CD4-positive, alpha-beta T cell treated with Interleukin-15 for 1 hour (primary cell): ENCODE measurements at regions not wholly inside any gene's neighbourhood (a gene's known extent, or its start where the extent isn't known, plus 50 kb on each side); places are given as distances from the start of the nearest gene placed in this dataset.

ENCODE experiments used
- DNase-seq: peaks from one replicate; pipeline ENCODE4 v3.0.0-alpha.2; 2020

DNA sequence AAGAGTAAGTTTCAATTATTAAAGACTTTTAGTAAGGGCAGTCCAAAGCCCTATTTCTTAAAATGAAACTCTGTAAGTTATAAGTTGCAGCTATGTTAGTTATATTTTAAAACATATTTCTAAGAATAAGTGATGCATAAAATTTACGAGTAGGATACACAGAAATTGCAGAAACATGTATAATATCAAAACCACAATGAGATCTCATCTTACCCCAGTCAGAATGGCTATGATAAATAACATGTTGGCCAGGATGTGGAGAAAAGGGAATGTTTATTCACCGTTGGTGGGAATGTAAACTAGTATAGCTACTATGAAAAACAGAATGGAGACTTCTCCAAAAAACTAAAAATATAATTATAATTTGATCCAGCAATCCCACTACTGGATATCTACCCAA lies 201.2 kb downstream of the CBLN2 start:
- DNase-seq: no peak

DNA sequence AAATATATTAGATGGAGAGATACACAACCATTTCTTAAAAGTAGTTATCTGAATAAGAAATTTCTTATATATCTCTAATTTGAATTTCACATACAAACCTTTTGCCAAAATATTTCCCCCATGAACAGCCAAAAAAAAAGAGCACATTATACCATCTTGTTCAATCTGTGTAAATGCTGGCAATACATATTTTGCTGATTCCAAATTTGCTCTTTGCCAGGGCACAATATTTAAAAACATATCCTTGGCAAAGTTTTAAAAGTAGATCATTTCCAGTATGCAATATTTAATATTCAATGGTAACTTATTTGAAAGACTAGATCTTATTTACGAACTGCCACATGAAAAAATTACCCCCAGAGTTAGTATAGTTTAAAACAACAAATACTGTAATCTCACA lies 204.2 kb downstream of the CBLN2 start:
- no peak for DNase-seq

DNA sequence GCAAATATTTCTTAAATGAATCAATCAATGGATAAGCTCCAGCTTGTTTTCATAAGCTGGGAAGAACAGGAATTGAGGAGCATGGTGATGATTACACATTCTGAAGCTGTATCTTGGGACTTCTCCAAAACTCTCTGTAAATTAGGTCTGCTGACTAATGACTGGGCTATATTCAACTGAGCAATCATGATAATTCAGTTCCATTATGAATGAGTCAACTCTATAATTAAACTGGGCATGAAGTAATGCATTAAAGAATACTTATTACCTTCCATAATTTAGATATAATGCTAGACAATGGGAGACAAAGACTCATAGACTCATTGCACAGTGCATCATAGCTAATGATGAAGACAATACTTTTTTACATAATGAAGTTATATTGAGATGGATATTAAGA lies 207.4 kb downstream of the CBLN2 start:
- DNase-seq: no peak

DNA sequence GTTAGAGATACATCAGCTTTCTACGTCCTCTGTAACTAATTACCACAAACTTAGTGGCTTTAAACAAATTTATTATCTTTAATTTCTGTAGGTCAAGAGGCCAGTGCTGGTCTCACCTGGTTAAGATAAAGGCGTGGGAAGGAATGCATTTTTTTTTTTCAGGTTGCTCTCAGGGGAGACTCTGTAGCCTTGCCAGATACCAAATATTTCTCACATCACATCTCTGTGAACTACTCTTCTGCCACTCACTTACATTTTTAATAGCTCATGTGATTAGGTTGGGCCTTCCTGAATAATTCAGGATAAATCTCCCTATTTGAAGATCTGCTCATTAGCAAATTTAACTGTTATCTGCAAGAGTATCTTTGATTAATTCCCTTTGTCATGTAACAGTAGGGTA lies 214.6 kb downstream of the CBLN2 start:
- DNase-seq: no peak

DNA sequence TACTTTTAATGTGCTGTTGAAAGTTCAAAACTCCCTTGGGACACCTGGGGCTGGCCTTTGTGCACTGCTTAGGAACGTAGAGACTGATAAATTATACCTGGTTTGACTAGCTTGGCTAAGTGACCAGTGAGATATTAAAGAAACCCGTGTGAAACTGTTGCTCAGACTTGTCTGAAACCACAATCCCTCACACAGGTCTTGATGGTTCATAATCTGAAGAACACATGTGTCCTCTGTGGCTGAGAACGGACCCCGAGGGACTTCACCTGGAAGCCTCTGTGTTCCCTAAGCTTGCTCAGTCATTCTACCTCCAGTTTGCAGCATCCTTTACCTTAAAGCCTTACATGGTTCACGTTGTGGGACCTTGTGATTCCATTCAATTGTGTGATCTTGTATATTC lies 218.8 kb downstream of the CBLN2 start:
- DNase-seq: no peak

DNA sequence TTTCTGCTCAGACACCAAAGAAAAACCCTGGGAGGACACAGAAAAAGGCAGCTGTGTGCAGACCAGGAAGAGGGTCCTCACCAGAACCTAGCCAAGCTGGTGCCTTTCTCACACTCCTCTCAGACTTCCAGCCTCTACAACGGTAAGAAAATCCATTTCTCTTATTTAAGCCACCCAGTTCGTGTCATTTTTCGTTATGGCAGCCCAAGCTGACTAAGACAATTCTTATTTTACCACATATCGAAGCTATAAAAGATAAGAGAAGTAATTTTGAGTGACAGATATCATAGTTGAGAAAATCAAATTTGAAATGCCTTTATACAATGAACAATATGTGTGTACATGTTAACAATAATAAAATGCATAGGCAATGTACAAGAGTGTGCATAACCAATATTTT lies 219.5 kb downstream of the CBLN2 start:
- DNase-seq: no peak

DNA sequence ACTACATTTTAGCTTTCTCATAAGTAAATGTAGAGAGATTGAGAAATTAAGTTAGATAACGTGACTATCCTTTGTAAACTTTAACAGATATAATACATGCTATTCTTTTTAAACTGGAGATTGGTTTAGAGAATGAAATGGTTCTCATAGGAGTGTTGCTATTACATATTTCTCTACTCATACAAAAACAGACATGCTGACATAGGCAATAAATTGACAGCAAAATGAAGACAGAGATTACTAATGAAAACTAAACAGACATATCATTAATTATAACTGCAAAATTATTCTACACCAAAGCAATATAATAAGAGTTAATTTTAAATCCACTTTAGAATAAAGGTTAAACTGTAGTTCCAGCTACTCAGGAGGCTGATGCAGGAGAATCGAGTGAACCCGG lies 227.6 kb downstream of the CBLN2 start:
- no peak for DNase-seq

DNA sequence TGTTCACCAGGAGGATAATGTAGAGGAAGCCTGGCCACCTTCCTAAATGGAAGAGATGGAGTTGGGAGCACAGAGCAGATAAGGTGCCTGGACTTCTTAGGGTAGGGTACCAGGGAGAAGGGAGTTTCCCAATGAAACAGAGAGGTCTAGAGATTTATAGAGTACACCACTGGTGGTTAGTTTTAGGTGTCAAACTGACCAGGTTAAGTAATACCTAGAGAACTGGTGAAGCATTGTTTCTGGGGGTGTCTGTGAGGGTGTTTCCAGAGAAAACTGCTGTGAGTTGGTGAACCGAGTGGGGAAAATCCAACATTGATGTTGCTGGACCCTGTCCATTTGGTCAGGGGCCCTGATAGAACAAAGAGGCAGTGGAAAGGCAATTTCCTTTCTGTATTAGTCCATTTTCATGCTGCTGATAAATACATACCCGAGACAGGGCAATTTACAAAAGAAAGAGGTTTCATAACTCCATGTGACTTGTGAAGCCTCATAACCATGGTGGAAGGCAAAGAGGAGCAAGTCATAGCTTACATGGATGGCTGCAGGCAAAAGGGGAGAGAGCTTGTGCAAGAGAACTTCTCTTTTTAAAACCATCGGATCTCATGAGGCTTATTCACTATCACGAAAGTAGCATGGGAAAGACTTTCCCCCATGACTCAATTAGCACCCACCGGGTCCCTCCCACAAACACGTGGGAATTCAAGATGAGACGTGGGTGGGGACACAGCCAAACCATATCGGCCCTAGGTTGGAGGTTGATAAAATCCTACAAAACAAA lies 260.8 kb downstream of the CBLN2 start:
- no peak for DNase-seq

DNA sequence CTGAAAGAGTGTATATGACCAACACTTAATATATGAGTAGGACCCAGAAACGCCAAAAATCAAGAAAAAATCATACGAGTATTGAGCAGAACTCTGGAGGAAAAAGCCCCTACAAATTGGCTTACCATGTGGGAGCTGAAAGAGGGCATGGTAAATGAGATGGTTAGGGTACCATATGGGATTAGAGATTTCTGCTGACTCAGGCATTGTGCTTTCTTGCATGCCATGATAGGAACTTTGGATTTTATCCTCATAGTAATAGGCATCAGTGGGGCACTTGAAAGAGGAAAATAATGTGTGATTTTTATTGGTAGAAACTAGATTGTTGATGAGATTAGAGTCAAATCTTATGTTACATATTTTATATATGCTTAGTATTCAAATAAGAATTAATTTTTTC lies 271.1 kb downstream of the CBLN2 start:
- DNase-seq: no peak

DNA sequence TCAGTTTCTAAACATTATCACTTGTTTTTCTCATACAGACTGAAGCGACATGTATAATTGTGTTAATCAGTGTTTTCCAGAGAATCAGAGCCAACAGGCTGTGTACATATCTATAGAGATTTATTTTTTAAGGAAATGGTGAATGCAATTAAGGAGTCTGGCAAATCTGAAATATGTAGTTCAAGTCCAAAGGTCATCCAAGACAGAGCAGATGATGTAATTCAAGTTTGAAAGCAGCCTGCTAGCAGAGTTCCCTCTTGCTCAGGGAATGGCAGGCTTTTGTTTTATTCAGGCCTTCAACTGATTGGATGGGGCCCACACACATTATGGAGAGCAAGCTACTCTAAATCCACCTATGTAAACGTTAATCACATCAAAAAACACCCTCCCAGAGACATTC lies 282.6 kb downstream of the CBLN2 start:
- no peak for DNase-seq

DNA sequence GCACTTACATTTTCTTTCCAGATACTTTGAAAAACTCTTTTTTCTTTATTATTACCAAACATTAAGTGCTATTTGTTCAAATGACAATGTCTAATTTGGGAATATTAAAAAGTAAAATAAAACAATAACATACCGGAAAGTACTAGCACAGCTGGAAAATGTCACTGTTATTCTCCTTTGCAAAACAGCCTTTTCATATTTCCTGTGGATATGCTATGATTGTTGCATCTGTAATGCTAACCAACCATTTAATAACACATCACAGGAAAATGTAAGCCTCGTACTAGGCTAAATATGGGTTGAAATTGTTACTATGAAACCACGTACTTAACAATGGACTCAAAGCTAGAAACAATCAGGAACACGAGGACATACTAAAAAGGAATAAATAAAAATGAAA lies 298.1 kb downstream of the CBLN2 start:
- DNase-seq: no peak

DNA sequence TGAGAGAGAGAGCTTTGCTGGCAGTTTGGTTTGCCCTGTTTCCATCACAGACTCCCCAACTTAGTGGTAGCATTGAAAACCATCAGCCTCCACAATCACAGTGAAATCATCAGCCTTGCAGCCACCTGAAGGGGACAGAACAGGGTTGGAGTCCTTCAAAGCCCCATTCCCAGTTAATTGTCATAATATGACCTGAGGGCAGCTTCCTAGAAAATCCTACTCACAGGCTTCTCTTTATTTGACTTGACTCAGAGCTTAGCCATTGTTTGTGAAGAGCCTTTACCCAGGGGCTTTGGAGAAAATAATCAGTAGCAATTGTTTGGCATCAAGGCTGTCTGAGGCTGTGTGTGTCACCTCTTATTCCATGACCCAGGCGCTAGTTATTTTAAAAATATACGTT lies 308.7 kb downstream of the CBLN2 start:
- DNase-seq: no peak

DNA sequence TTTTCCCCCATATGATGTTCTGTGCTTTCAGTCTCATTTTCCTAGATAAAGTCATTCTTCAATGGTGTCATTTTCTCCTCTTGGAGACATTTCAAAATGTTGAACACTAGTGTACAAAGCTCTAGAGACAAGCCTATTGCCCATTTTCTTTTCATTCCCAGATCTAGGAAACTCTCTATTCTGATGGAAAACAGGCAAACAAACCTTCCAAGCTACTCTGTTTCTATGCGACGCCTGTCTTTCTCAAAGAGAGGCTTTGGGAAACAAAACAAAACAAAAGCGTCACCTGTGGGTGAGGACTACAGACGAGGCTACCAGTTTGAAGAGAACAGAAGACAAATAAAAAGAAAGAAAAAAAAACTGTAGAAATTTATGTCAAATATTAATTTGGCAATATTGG lies 311.0 kb downstream of the CBLN2 start:
- no peak for DNase-seq

DNA sequence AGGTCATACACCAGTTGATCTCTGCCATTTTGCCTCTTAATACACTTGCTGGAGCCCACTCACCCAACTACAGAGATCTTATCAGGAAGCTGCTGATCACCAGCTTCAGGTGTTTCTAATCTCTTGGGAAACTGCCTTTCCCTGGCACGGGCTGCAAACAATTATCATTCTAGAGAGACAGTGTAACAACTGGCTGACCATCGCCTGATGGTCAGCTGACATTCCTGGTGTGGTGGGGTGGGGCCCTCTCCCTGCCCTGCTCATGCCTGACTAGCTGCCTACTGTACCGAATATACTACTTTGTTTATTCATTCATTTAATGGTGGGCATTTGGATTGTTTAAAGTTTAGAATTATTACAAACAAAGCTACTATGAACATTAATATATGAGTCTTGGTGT lies 311.5 kb downstream of the CBLN2 start:
- no peak for DNase-seq

DNA sequence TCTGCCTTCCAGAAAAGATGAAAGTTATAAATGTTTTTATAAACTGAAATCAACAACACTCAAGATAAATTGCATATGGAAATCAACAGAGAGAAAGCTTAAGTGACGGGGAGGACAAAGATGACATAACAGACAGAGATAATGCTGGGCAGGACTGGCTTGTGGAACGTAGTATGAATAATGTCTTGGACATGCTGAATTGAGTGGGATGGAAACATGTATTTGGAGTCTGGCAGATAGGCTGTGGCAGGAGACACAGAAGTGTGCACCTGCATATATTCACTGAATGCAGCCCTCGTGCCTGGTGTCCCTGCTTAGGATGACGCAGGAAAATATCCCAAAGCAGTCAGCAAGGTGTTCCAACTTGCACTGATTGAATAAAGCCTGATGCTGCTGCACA lies 318.2 kb downstream of the CBLN2 start:
- no peak for DNase-seq

DNA sequence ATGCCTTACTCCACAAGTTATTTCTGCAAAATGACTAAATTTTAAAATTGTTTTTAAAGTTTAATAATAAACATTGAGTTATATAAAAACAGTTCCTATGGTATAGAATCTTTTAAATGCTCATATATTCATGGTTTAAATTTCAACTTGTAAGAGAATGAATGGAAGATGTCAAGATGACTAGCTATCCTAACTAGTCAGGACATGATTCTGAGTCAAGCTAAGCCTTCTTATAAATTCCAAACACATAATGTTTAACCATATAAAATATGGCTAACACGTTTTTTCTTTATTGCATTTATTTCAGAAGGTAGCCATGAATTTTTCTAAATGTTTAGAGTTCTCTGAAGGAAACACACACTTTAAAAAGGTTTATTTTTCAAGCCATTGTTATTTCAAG lies 320.4 kb downstream of the CBLN2 start:
- DNase-seq: no peak

DNA sequence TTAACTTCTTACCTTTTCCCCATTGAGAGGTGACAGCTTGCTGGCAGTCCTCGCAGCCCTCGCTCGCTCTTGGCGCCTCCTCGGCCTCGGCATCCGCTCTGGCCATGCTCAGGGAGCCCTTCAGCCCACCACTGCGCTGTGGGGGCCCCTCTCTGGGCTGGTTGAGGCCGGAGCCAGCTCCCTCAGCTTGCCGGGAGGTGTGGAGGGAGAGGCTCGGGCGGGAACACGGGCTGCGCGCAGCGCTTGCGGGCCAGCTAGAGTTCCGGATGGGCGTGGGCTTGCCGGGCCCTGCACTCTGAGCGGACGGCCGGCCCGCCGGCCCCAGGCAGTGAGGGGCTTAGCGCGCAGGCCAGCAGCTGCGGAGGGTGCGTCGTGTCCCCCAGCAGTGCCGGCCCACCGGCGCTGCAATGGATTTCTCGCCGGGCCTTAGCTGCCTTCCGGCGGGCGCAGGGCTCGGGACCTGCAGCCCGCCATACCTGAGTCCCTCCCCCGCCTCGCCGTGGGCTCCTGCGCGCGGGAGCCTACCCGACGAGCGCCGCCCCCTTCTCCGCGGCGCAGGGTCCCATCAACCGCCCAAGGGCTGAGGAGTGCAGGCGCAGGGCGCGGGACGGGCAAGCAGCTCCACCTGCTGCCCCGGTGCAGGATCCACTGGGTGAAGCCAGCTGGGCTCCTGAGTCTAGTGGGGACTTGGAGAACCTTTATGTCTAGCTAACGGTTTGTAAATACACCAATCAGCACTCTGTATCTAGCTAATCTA lies 335.0 kb downstream of the CBLN2 start:
- DNase-seq: no peak

DNA sequence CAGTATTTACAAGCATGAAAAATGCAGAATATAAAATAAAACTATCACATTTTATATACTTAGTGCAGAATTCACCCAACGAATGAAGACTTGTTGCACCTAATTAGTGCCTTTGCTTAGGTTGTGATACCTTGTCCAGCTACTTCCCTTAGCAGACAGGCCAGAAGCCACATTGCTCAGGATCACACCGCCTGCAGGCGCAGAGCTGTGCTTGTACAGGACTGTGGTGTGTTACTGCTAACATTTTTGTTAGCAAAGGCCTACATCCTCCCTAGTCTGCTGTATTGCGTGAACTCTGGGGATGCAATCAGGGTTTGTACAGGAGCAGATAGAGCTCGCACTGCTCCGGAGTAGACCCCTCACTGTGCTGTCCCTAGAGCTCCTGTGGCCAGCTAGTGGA lies 336.9 kb downstream of the CBLN2 start:
- DNase-seq: no peak

DNA sequence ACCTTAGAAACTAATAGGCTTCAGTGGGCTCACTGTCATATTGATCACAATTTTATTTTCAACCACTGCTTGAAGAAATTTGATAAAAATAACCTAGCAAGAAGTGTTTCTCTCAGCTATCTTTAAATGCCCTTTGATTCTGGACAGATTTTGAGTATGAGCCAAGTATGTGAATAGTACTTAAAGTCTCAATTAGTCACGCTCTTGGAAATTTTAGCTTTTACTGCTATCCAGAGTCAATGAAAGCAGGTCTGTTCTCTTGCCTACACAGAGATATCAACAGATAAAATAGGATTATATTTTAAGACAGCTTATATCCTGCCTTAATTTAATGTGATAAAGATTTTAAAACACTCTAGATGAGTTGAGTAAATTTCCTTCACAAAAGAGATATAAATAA lies 337.3 kb downstream of the CBLN2 start:
- no peak for DNase-seq

DNA sequence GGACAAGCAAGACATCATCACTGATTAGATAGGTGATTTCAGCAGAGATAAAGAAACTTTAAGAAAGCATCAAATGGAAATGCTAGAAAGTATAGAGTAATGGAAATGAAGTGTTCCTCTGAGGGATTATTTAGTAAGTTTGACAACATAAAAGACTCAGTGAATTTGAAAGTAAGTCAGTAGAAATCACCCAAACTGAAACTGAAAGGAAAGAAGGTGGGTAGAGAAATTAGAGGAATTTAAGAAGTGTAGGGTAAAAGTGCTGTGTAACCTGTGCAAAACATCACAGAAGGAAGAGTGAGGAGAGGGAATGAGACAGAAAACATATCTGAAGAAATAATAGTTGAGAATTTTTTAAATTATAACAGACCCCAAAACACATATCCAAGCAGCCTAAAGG lies 343.1 kb downstream of the CBLN2 start:
- no peak for DNase-seq

DNA sequence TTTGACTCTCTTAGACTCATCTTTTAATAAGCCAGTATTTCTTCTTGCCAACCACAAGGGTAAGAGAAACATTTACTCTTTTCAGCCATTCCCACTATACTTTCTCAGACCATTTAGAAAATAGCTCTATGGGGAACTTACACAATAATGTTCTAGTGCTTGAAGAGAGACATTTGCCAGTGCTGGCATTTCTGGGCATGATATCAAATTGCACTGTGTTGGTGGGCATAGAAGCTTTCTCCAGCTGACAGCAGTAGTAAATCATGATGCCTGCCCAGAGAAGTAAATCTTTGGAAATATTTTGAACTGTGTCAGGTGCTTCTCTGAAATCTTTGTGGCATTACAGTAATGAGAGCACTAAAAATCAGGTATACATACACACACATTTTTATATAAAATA lies 346.6 kb downstream of the CBLN2 start:
- DNase-seq: no peak

DNA sequence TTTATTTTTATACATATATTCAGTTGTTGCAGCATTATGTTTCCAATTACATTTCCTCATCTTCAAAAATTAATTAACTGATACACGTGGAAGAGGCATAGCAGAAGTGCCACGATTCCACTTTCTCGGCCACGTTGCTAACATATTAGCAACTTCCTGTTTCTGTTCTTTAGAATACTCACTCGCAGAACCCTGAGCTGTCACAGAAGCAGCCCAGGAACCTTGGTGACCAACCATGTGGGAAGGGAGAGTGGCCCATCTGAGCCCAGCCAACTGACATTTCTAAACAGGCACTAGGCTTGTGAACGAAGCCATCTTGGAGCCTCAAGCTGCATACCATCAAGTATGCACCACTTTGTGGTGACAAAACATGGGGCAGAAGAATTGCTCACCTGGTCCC lies 350.1 kb downstream of the CBLN2 start:
- DNase-seq: no peak

DNA sequence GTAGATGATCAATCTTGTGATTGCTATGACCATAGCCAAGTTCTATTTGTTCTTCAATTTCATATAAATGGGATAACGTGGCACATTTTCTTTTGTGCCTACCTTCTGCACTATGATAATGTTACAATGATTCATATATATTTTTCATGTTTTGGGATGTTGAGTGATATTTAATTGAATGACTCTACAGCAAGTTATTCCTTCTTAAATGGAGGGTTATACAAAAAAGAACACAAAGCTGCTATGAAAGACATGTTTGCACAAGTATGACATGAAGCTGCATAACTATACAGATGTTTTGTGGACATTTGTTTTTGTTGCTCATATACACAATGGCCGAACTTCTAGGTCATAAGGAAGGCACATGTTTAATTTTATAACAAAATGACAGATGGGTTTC lies 356.2 kb downstream of the CBLN2 start:
- DNase-seq: no peak

DNA sequence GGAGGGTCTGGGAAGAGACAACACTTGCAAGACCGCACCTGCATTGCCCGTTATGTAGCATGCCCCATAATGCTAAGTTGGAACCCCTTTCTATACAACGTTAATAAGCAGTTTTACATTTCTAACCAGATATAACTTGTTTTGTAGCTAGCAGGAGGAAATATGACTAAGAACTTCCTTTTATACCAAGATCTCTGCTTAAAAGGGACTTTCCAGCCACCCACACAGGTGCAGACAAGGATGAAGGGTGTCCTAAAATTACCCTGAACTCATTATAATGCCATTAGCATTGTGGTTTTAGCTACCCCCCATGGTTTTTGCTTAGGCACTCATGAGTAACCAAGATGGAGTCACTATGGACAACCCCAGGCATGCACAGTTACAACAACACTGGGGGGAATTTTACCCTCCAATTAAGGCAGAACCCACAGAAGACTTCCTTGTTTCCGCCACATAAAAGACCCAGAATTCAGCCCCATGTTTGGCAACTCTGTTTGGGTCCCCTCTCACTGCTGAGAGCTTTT lies 362.8 kb downstream of the CBLN2 start:
- no peak for DNase-seq

DNA sequence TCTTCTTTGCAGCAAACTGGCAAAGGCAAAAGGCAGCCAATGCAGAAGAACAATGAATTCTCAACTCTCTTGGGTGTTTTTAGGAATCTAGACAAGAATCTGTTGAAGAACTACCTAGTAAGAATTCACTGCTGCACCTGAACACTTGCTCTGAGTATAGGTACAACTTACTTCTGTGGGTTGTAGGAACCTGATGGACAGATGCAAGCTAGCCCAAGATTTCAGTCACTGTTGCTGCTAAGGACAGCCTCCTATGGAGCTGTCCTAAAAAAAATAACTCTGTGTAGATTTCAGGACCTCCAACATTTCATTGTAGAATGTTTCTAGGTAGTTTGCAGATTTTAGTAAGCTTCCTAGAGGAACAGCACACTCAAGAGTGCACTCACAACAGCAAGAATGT lies 363.5 kb downstream of the CBLN2 start:
- DNase-seq: no peak
